Testis (tissue), 2 donors: ENCODE measurements at regions not wholly inside any gene's neighbourhood (a gene's known extent, or its start where the extent isn't known, plus 50 kb on each side); places are given as distances from the start of the nearest gene placed in this dataset.

ENCODE experiments used
- DNase-seq: peaks from one replicate; pipeline ENCODE4 v3.0.0-alpha.2; 2019
- H3K27ac ChIP-seq, 2 donors: fragments of 200-600 bp; sonication (generic); one replicate each; pipeline ENCODE4 v1.5.1; 2019
- H3K27me3 ChIP-seq: fragments of 200-600 bp; sonication (generic); one replicate; pipeline ENCODE4 v1.5.1; 2019
- H3K36me3 ChIP-seq: fragments of 200-600 bp; sonication (generic); one replicate; pipeline ENCODE4 v1.5.1; 2017; ENCODE audit warnings: low read depth; ENCODE audit errors: missing control alignments
- H3K4me1 ChIP-seq: fragments of 200-600 bp; sonication (generic); one replicate; pipeline ENCODE4 v1.5.1; 2019
- H3K4me3 ChIP-seq, 2 donors: fragments of 200-600 bp; sonication (generic); one replicate each; pipeline ENCODE4 v1.5.1; 2017 to 2019
- H3K9me3 ChIP-seq: fragments of 200-600 bp; sonication (generic); one replicate; pipeline ENCODE4 v1.5.1; 2017
- POLR2A ChIP-seq: fragments of 450-650 bp; IDR thresholded peaks from one replicate; pipeline ENCODE4 v1.6.1; 2017; ENCODE audit warnings: antibody characterized with exemption, mild to moderate bottlenecking, moderate library complexity
- WGBS, 2 donors: methylation state at CpG; one replicate each; pipeline ENCODE4 v1.1.5; 2018; 5-methylcytosine and 5-hydroxymethylcytosine counted together
- intact Hi-C: fragments of 100-400 bp; cut with DNase I; formaldehyde crosslinking; loops from one replicate; pipeline ENCODE4 v1.15.1; 2023; ENCODE audit warnings: low total_unique reads
- TF ChIP-seq, protein P1 (sequence below), 3 experiments: fragments of 450-650 bp in 2 of 3; fragments of 200-600 bp in 1 of 3; sonication (generic) in 1 of 3; IDR thresholded peaks; one replicate each; pipeline ENCODE4 v1.5.1; 2016 to 2019; ENCODE audit warnings: antibody characterized with exemption in 3 of 3, mild to moderate bottlenecking in 2 of 3, moderate library complexity in 1 of 3

DNA sequence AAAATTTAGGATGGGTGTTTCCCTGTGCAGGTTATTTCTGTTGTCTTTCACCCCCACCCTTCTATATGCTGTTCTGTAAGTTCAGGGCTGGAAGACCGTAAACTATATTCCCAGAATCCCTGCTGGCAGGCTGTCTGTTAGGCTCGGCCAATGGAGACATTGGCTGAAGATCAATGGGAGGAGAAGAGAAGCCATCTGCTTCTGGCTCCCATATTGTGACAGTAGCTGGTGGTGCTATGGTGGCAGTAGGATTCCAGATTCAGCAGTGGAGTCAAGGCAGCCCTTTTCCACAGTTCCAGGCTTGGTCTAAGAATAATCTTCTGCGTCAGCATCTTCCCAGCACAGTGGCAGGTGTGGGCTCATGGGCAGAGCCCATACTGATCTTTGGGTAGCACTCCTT is 226.6 kb downstream of the ABHD5 start:
- H3K4me1 ChIP-seq = no peaks in the 10 kb centered on the region
- H3K27me3 ChIP-seq = no peaks in the 10 kb centered on the region
- TF ChIP-seq, protein P1, sequence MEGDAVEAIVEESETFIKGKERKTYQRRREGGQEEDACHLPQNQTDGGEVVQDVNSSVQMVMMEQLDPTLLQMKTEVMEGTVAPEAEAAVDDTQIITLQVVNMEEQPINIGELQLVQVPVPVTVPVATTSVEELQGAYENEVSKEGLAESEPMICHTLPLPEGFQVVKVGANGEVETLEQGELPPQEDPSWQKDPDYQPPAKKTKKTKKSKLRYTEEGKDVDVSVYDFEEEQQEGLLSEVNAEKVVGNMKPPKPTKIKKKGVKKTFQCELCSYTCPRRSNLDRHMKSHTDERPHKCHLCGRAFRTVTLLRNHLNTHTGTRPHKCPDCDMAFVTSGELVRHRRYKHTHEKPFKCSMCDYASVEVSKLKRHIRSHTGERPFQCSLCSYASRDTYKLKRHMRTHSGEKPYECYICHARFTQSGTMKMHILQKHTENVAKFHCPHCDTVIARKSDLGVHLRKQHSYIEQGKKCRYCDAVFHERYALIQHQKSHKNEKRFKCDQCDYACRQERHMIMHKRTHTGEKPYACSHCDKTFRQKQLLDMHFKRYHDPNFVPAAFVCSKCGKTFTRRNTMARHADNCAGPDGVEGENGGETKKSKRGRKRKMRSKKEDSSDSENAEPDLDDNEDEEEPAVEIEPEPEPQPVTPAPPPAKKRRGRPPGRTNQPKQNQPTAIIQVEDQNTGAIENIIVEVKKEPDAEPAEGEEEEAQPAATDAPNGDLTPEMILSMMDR (IDR thresholded peaks at IDR 0.05) = no peak
- no peak for TF ChIP-seq POLR2A
- 90 to 96% methylated on average over 3 of the region's 3 CpGs for WGBS, 2 donors
- no peak for DNase-seq
- H3K36me3 ChIP-seq = no peaks in the 10 kb centered on the region
- H3K27ac ChIP-seq = no peak overlapping the region
- intact Hi-C loops = no loop called here
- H3K9me3 ChIP-seq = no peaks in the 10 kb centered on the region
- no peak overlapping the region for H3K4me3 ChIP-seq

DNA sequence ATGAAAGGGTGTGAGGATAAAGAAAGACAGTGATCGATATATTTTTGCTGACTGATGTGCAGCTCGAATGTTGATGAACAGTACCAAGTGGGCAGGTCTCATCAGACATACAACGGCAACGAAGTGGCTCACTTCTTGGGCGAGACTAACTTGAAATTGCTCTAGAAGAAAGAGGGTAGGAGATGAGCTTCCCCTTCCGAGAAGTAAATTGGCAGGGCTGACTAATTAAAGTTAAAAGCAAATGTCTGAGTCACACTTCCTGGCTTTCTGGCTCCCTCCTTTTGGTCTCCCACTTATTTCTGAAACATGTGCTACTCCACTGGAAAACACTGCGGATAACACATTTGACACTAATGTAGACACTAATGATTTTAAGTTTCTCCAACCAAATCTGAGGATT is 228.3 kb downstream of the ABHD5 start:
- H3K4me3 ChIP-seq = no peak overlapping the region
- no peaks in the 10 kb centered on the region for H3K4me1 ChIP-seq
- WGBS, 2 donors = 55 to 72% methylated on average over 7 of the region's 7 CpGs
- intact Hi-C loops = no loop called here
- no peak overlapping the region for H3K27ac ChIP-seq
- no peaks in the 10 kb centered on the region for H3K36me3 ChIP-seq
- no peak for TF ChIP-seq POLR2A
- H3K27me3 ChIP-seq = no peaks in the 10 kb centered on the region
- DNase-seq = no peak
- H3K9me3 ChIP-seq = no peaks in the 10 kb centered on the region

DNA sequence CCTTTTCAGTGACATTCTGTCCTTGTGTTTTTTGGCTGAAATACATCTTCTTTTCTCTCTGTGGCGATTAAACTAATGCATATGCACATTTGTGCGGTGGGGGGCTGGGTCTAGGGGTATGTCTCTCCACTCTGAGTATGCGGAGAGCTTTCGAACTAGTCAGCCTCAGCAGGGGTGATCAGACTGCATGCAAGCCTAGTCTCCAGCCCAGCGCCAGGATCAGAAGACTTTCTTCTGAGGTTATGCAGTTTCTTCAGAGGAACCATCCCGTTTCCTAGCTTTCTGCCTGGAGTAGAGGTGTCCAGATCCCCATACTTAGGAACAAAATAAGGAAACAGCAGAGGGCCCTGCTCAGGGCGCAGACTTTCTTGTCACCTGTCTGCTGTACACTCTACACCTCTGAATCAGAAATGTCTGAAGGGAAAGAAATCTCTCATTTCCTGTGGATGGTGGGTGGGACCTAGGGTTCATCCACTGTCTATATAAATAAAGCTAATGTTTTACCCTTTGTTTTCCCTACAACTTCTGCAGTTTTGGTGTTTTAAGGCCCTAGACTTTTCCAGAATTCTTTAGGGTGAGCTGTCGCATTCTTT is 230.4 kb downstream of the ABHD5 start:
- no peak for TF ChIP-seq POLR2A
- TF ChIP-seq, protein P1 (IDR thresholded peaks at IDR 0.05) = no peak
- no peaks in the 10 kb centered on the region for H3K36me3 ChIP-seq
- intact Hi-C loops = no loop called here
- no peaks in the 10 kb centered on the region for H3K9me3 ChIP-seq
- no peak for DNase-seq
- 52 to 57% methylated on average over 8 of the region's 8 CpGs for WGBS, 2 donors
- no peak overlapping the region for H3K27ac ChIP-seq
- H3K27me3 ChIP-seq = no peaks in the 10 kb centered on the region
- no peaks in the 10 kb centered on the region for H3K4me1 ChIP-seq
- no peak overlapping the region for H3K4me3 ChIP-seq

DNA sequence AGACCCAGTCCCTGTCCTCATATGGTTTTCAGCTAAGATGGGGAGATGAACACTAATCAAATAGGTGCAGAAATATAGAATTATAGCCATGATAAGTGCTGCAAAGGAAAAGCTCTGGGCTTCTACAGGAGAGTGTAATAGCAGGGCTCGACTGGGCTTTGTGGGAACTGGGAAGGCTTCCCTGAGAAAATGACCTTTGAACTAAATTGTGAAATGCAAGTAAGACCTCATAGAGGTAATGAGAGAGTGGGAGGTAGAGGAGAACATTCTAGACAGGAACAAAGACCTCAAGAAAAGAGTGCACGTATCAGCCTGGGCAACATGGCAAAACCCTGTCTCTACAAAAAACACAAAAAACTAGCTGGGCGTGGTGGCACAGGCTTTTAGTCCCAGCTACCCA is 231.6 kb downstream of the ABHD5 start:
- DNase-seq = no peak
- 66 to 80% methylated on average over 3 of the region's 3 CpGs for WGBS, 2 donors
- no peaks in the 10 kb centered on the region for H3K36me3 ChIP-seq
- H3K9me3 ChIP-seq = no peaks in the 10 kb centered on the region
- intact Hi-C loops = no loop called here
- no peaks in the 10 kb centered on the region for H3K4me1 ChIP-seq
- H3K4me3 ChIP-seq = no peak overlapping the region
- no peak overlapping the region for H3K27ac ChIP-seq
- TF ChIP-seq POLR2A = no peak
- TF ChIP-seq, protein P1 (IDR thresholded peaks at IDR 0.05) = no peak
- no peaks in the 10 kb centered on the region for H3K27me3 ChIP-seq

DNA sequence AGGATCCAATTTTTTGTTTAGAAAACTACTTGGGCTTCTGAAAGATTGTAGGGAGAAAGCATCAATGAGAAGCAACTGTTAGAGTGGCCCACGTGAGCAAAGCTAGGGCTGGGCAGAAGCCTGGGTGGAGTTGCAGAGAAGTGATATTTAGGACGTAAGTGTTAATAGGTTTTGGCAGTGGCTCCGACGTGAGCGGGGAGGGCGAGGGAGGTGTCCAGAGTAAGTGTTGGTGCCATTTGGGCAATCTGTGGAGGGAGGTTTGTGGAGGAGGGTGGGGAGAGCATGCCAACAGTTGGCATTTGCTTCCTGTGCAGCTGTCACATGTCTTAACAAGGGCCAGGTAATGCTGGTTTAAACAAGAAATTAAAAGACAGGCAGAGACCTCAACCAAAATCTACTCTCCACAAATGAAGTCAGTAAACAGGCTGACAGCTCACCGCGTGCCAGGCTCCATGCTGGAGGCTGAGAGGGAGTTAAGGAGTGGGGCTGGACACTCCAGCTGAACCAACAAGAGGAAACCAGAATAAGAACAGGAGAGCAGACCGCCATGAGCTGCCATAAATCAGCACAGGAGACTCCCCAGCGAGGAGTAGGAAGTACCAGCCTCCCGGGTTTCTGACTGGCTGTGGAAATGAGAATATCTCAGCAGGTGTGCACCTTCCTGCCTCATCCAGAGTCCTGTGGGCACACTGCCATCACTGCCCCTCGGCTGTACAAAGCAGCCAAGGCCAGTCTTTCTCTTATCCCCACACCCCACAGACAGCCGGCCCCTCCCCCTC is 232.6 kb downstream of the ABHD5 start:
- no peak overlapping the region for H3K4me3 ChIP-seq
- no peaks in the 10 kb centered on the region for H3K27me3 ChIP-seq
- no peaks in the 10 kb centered on the region for H3K36me3 ChIP-seq
- H3K4me1 ChIP-seq = no peaks in the 10 kb centered on the region
- WGBS, 2 donors = 40 to 48% methylated on average over 11 to 13 of the region's 13 CpGs
- TF ChIP-seq, protein P1 (IDR thresholded peaks at IDR 0.05) = no peak
- no peak for TF ChIP-seq POLR2A
- no peak for DNase-seq
- no peaks in the 10 kb centered on the region for H3K9me3 ChIP-seq
- intact Hi-C loops = no loop called here
- no peak overlapping the region for H3K27ac ChIP-seq
